Astrocyte (in vitro differentiated cells and primary cell): ENCODE measurements at regions not wholly inside any gene's neighbourhood (a gene's known extent, or its start where the extent isn't known, plus 50 kb on each side); places are given as distances from the start of the nearest gene placed in this dataset.

ENCODE experiments used
- CTCF ChIP-seq: IDR thresholded peaks from 2 replicates; pipeline ENCODE4 v1.5.1; 2011; ENCODE audit warnings: low read depth, mild to moderate bottlenecking, inconsistent platforms, low read length, moderate library complexity; ENCODE audit not compliant: insufficient read depth
- EZH2 ChIP-seq: IDR thresholded peaks from 2 replicates; pipeline ENCODE4 v1.6.1; 2012; ENCODE audit warnings: mild to moderate bottlenecking, low read length, inconsistent platforms; ENCODE audit not compliant: insufficient read depth

- TF ChIP-seq CTCF (no peak), EZH2 (no peak)
Observed at GRCh38 chr2:215717501-215718381, 281.9 kb upstream of the FN1 start.
